ENCODE measurements at regions not wholly inside any gene's neighbourhood (a gene's known extent, or its start where the extent isn't known, plus 50 kb on each side); places are given as distances from the start of the nearest gene placed in this dataset.

GRCh38 chr20:10794765-10795164 lies 121.0 kb upstream of the JAG1 start:
- Mint-ChIP-seq H3K4me3 (no peak overlapping the region), H3K4me1 (peaks cover 24% of the 10 kb centered on the region), H3K9me3 (no peaks in the 10 kb centered on the region; the same call in 2 of the 3 replicates), H3K27ac (no peak overlapping the region), H3K27me3 (ENCODE audit: insufficient read depth, low read depth, poor library complexity) (peaks cover 2% of the 10 kb centered on the region), H3K36me3 (ENCODE audit: low read depth) (no peaks in the 10 kb centered on the region; the same call in 1 of the 3 replicates)
- no peak for ATAC-seq
- Histone ChIP-seq H3K4me1 (ENCODE audit: insufficient read depth) (peaks cover 24% of the 10 kb centered on the region), H3K9me2 (ENCODE audit: insufficient read depth) (peaks cover 11% of the 10 kb centered on the region; the same call in 1 of the 2 replicates), H3K4me3 (no peak overlapping the region), H4K20me1 (replicated peaks; ENCODE audit: insufficient read depth) (no peaks in the 10 kb centered on the region), H3K27ac (ENCODE audit: low read depth) (no peak overlapping the region), H3K4me2 (0 out of 2 replicates have a peak overlapping the region, but pooled peaks have one; percentile 63), H3F3A (replicated peaks; ENCODE audit: low read depth) (no peaks in the 10 kb centered on the region), H3K27me3 (ENCODE audit: insufficient read depth) (no peaks in the 10 kb centered on the region), H2AFZ (peak overlapping the region; percentile 92; the same call in 1 of the 2 replicates), H3K79me2 (replicated peaks; ENCODE audit: insufficient read depth) (no peaks in the 10 kb centered on the region), H3K36me3 (ENCODE audit: insufficient read depth) (no peaks in the 10 kb centered on the region)
- DNase-seq (ENCODE audit: low spot score) = no peak
- no peak for TF ChIP-seq ZNF331 (CRISPR knock-in tag; IDR thresholded peaks at IDR 0.05; ENCODE audit: low read depth)
- TF ChIP-seq ETS1 (IDR thresholded peaks at IDR 0.05) = no peak
- TF ChIP-seq EZH2phosphoT487 (IDR thresholded peaks at IDR 0.05; ENCODE audit: unreplicated experiment) = no peak
- no peak for TF ChIP-seq JUNB (IDR thresholded peaks at IDR 0.05; ENCODE audit: unreplicated experiment)
- no peak for TF ChIP-seq EZH2 (IDR thresholded peaks at IDR 0.05; ENCODE audit: low read depth, unreplicated experiment)
- TF ChIP-seq, protein P1, sequence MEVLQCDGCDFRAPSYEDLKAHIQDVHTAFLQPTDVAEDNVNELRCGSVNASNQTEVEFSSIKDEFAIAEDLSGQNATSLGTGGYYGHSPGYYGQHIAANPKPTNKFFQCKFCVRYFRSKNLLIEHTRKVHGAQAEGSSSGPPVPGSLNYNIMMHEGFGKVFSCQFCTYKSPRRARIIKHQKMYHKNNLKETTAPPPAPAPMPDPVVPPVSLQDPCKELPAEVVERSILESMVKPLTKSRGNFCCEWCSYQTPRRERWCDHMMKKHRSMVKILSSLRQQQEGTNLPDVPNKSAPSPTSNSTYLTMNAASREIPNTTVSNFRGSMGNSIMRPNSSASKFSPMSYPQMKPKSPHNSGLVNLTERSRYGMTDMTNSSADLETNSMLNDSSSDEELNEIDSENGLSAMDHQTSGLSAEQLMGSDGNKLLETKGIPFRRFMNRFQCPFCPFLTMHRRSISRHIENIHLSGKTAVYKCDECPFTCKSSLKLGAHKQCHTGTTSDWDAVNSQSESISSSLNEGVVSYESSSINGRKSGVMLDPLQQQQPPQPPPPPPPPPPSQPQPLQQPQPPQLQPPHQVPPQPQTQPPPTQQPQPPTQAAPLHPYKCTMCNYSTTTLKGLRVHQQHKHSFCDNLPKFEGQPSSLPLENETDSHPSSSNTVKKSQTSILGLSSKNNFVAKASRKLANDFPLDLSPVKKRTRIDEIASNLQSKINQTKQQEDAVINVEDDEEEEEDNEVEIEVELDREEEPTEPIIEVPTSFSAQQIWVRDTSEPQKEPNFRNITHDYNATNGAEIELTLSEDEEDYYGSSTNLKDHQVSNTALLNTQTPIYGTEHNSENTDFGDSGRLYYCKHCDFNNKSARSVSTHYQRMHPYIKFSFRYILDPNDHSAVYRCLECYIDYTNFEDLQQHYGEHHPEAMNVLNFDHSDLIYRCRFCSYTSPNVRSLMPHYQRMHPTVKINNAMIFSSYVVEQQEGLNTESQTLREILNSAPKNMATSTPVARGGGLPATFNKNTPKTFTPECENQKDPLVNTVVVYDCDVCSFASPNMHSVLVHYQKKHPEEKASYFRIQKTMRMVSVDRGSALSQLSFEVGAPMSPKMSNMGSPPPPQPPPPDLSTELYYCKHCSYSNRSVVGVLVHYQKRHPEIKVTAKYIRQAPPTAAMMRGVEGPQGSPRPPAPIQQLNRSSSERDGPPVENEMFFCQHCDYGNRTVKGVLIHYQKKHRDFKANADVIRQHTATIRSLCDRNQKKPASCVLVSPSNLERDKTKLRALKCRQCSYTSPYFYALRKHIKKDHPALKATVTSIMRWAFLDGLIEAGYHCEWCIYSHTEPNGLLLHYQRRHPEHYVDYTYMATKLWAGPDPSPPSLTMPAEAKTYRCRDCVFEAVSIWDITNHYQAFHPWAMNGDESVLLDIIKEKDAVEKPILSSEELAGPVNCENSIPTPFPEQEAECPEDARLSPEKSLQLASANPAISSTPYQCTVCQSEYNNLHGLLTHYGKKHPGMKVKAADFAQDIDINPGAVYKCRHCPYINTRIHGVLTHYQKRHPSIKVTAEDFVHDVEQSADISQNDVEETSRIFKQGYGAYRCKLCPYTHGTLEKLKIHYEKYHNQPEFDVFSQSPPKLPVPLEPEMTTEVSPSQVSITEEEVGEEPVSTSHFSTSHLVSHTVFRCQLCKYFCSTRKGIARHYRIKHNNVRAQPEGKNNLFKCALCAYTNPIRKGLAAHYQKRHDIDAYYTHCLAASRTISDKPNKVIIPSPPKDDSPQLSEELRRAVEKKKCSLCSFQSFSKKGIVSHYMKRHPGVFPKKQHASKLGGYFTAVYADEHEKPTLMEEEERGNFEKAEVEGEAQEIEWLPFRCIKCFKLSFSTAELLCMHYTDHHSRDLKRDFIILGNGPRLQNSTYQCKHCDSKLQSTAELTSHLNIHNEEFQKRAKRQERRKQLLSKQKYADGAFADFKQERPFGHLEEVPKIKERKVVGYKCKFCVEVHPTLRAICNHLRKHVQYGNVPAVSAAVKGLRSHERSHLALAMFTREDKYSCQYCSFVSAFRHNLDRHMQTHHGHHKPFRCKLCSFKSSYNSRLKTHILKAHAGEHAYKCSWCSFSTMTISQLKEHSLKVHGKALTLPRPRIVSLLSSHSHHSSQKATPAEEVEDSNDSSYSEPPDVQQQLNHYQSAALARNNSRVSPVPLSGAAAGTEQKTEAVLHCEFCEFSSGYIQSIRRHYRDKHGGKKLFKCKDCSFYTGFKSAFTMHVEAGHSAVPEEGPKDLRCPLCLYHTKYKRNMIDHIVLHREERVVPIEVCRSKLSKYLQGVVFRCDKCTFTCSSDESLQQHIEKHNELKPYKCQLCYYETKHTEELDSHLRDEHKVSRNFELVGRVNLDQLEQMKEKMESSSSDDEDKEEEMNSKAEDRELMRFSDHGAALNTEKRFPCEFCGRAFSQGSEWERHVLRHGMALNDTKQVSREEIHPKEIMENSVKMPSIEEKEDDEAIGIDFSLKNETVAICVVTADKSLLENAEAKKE (CRISPR knock-in tag; IDR thresholded peaks at IDR 0.05) = no peak
- no peak for TF ChIP-seq CREB1 (CRISPR knock-in tag; IDR thresholded peaks at IDR 0.05; ENCODE audit: low read depth)
- no peak for TF ChIP-seq REST (IDR thresholded peaks at IDR 0.05; ENCODE audit: unreplicated experiment)
- no peak for TF ChIP-seq NANOG (IDR thresholded peaks at IDR 0.05; ENCODE audit: borderline replicate concordance)
- no peak for TF ChIP-seq POLR2AphosphoS5 (IDR thresholded peaks at IDR 0.05; ENCODE audit: low read depth)
- TF ChIP-seq ZNF114 (CRISPR knock-in tag; IDR thresholded peaks at IDR 0.05) = no peak
- TF ChIP-seq STAT1 (IDR thresholded peaks at IDR 0.05; ENCODE audit: unreplicated experiment) = no peak
- no peak for TF ChIP-seq CTCF (conservative IDR thresholded peaks at IDR 0.05; ENCODE audit: low read depth in 2 of 2)

All from GM23338 (cell line).